K562 (cell line): ENCODE measurements at regions not wholly inside any gene's neighbourhood (a gene's known extent, or its start where the extent isn't known, plus 50 kb on each side); places are given as distances from the start of the nearest gene placed in this dataset.
"Not testable (repeated sequence)": the region's sequence is repeated elsewhere in the genome, so short reads cannot be mapped to it uniquely, and the experiment has no call there.

ENCODE experiments used
- ATAC-seq: fragments of 200-7000 bp; cut with Tn5 transposase; 3 replicates; pipeline ENCODE4 v1.9.1; 2020; ENCODE audit warnings: moderate library complexity
- BruUV-seq: library from RNA; stranded (reverse); fragments of 400-500 nt; replicated peaks from 2 replicates; lab custom pipeline; 2021; lab: Mats Ljungman, UMichigan
- CTCF ChIA-PET: fragments of 300-600 bp; formaldehyde crosslinking; extraction: SDS; loops from one replicate; lab custom pipeline; 2021; ENCODE audit warnings: low intra/inter-chr PET ratio; lab: Yijun Ruan, JAX
- POLR2A ChIA-PET: fragments of 300-600, 350-650 bp; sonication (Branson Sonifier 250); formaldehyde crosslinking; extraction: SDS; loops from one replicate; lab custom pipeline; 2021; ENCODE audit warnings: antibody characterized with exemption, inconsistent platforms; lab: Yijun Ruan, JAX
- DNase-seq, 4 experiments: peaks; one replicate each; pipeline versions ENCODE4 v3.0.0 to v3.0.0-alpha.2; 2011 to 2018; ENCODE audit warnings: low spot score in 3 of 4, mixed read lengths in 3 of 4; ENCODE audit errors: extremely low read depth in 1 of 4
- FAIRE-seq: peaks from 2 replicates; lab custom pipeline; 2011; peaks lifted over from hg19 to GRCh38; lab: Jason Lieb, UNC
- H2AFZ ChIP-seq: 2 replicates; pipeline ENCODE4 v1.6.0; 2011; ENCODE audit warnings: low read depth, low read length, control low read depth, inconsistent platforms
- H3K27ac ChIP-seq: fragments of 200-600 bp; 3 replicates; pipeline ENCODE4 v1.8.0; 2011; ENCODE audit warnings: low read depth, mild to moderate bottlenecking, control low read depth, inconsistent platforms, low read length, moderate library complexity, mixed read lengths; ENCODE audit errors: extremely low read depth
- H3K27me3 ChIP-seq, 2 experiments: fragments of 300-600 bp in 1 of 2; 2 replicates in 1 of 2; 3 replicates in 1 of 2; pipeline versions ENCODE4 v1.6.0 to v1.8.0; 2011; ENCODE audit warnings: inconsistent platforms in 2 of 2, low read length in 2 of 2, mild to moderate bottlenecking in 1 of 2, mixed read lengths in 1 of 2, moderate library complexity in 1 of 2; ENCODE audit not compliant: control insufficient read depth in 2 of 2, insufficient read depth in 2 of 2
- H3K36me3 ChIP-seq: fragments of 300-600 bp; 3 replicates; pipeline ENCODE4 v1.8.0; 2011; ENCODE audit warnings: mild to moderate bottlenecking, low read length, inconsistent platforms; ENCODE audit not compliant: control insufficient read depth, insufficient read depth
- H3K4me1 ChIP-seq, 2 experiments: fragments of 200-600 bp in 1 of 2; replicated peaks in 1 of 2; 2 replicates in 1 of 2; 3 replicates in 1 of 2; pipeline versions ENCODE4 v1.5.1 to v1.8.0; 2011; ENCODE audit warnings: inconsistent platforms in 2 of 2, low read length in 2 of 2, mild to moderate bottlenecking in 1 of 2, mixed read lengths in 1 of 2, moderate library complexity in 1 of 2; ENCODE audit not compliant: control insufficient read depth in 2 of 2, insufficient read depth in 2 of 2
- H3K4me2 ChIP-seq: 2 replicates; pipeline ENCODE4 v1.6.1; 2011; ENCODE audit warnings: low read length, control low read depth, inconsistent platforms, mixed read lengths; ENCODE audit not compliant: insufficient read depth
- H3K4me3 ChIP-seq: fragments of 200-600 bp; sonication (generic), shearing (Covaris generic); 2 replicates; pipeline ENCODE4 v1.5.1; 2016; ENCODE audit warnings: control low read depth, inconsistent platforms
- H3K79me2 ChIP-seq: fragments of 200-600 bp; 3 replicates; pipeline ENCODE4 v1.8.0; 2011; ENCODE audit warnings: low read length, inconsistent platforms; ENCODE audit not compliant: control insufficient read depth, insufficient read depth
- H3K9ac ChIP-seq, 2 experiments: 2 replicates each; pipeline versions ENCODE4 v1.6.0 to v1.6.1; 2011; ENCODE audit warnings: low read depth in 2 of 2, low read length in 2 of 2, control low read depth in 1 of 2, inconsistent platforms in 1 of 2, mild to moderate bottlenecking in 1 of 2, mixed read lengths in 1 of 2; ENCODE audit not compliant: insufficient read depth in 1 of 2
- H3K9me1 ChIP-seq: one replicate; pipeline ENCODE4 v1.6.0; 2011; ENCODE audit warnings: inconsistent platforms, mild to moderate bottlenecking, low read length, moderate library complexity; ENCODE audit not compliant: control insufficient read depth, insufficient read depth
- H3K9me3 ChIP-seq: replicated peaks from 2 replicates; pipeline ENCODE4 v1.5.1; 2011; ENCODE audit warnings: low read depth, low read length, inconsistent platforms; ENCODE audit not compliant: control insufficient read depth, insufficient read depth
- H4K20me1 ChIP-seq: replicated peaks from 2 replicates; pipeline ENCODE4 v1.6.1; 2011; ENCODE audit warnings: low read length, inconsistent platforms, mixed read lengths; ENCODE audit not compliant: control insufficient read depth, insufficient read depth
- ESRRA ChIP-seq: fragments of 450-650 bp; IDR thresholded peaks from 2 replicates; pipeline ENCODE4 v1.6.1; 2014; ENCODE audit warnings: low read depth, mild to moderate bottlenecking, moderate library complexity, borderline replicate concordance
- NFE2 ChIP-seq: IDR thresholded peaks from 2 replicates; pipeline ENCODE4 v1.6.1; 2014; ENCODE audit warnings: antibody characterized with exemption, low read depth
- RBM17 ChIP-seq: fragments of 200-400 bp; formaldehyde crosslinking; IDR thresholded peaks from 2 replicates; pipeline ENCODE4 v1.6.1; 2017; ENCODE audit warnings: low read depth, mild to moderate bottlenecking, low read length, borderline replicate concordance
- STAT5B ChIP-seq: fragments of 250-450 bp; sonication (Bioruptor Pico); IDR thresholded peaks from 2 replicates; pipeline ENCODE4 v1.8.0; 2021; ENCODE audit warnings: mild to moderate bottlenecking, inconsistent platforms
- WGBS: fragments of 100-300 bp; shearing (Covaris generic); methylation state at CpG from one replicate; pipeline ENCODE4 v1.1.6; 2016; ENCODE audit warnings: low coverage, mixed read lengths; ENCODE audit not compliant: insufficient coverage; ENCODE audit errors: missing lambda C conversion rate; 5-methylcytosine and 5-hydroxymethylcytosine counted together
- in situ Hi-C: fragments of 300-500 bp; cut with MboI; formaldehyde crosslinking; loops from 4 replicates; pipeline ENCODE4 v1.15.0; 2018; ENCODE audit warnings: inconsistent platforms, mixed read lengths
- intact Hi-C: fragments of 100-400 bp; cut with micrococcal nuclease; formaldehyde crosslinking; loops from 2 replicates; pipeline ENCODE4 v1.14.2; 2022
- TF ChIP-seq, protein P1 (sequence below), 3 experiments: fragments of 200-800 bp in 1 of 3; fragments of 250-450 bp in 1 of 3; fragments of 450-650 bp in 1 of 3; sonication (Bioruptor Pico) in 1 of 3; sonication (Bioruptor generic) in 1 of 3; formaldehyde crosslinking in 1 of 3; IDR thresholded peaks; 2 replicates each; pipeline versions ENCODE4 v1.6.1 to v1.8.0; 2016 to 2022; ENCODE audit warnings: mild to moderate bottlenecking in 2 of 3, missing genetic modification characterization in 2 of 3, missing compliant biosample characterization in 1 of 3, moderate library complexity in 1 of 3

DNA sequence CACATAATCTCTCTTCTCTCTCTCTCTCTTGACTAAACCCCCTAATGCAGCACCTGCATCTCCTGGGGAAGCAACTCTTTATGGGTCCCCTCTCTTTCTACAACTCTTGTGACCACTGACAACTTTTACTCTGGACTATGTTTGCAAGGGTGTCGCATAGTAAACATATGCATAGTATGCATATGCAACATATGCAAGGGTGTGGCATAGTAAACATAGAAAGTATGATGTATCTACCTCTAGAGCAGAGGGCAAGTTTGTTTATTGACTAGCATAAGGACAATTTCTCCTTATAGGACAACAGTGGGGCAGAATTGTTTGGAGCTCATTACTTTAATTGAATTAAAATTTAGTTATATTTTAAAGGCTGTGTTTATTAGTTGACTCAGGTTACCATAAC, 462.5 kb downstream of the AMY1C start (continued):
- TF ChIP-seq, protein P1, sequence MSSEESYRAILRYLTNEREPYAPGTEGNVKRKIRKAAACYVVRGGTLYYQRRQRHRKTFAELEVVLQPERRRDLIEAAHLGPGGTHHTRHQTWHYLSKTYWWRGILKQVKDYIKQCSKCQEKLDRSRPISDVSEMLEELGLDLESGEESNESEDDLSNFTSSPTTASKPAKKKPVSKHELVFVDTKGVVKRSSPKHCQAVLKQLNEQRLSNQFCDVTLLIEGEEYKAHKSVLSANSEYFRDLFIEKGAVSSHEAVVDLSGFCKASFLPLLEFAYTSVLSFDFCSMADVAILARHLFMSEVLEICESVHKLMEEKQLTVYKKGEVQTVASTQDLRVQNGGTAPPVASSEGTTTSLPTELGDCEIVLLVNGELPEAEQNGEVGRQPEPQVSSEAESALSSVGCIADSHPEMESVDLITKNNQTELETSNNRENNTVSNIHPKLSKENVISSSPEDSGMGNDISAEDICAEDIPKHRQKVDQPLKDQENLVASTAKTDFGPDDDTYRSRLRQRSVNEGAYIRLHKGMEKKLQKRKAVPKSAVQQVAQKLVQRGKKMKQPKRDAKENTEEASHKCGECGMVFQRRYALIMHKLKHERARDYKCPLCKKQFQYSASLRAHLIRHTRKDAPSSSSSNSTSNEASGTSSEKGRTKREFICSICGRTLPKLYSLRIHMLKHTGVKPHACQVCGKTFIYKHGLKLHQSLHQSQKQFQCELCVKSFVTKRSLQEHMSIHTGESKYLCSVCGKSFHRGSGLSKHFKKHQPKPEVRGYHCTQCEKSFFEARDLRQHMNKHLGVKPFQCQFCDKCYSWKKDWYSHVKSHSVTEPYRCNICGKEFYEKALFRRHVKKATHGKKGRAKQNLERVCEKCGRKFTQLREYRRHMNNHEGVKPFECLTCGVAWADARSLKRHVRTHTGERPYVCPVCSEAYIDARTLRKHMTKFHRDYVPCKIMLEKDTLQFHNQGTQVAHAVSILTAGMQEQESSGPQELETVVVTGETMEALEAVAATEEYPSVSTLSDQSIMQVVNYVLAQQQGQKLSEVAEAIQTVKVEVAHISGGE (CRISPR knock-in tag; IDR thresholded peaks at IDR 0.05), result no peak
- TF ChIP-seq ESRRA (no peak), STAT5B (CRISPR knock-in tag) (no peak), RBM17 (no peak), NFE2 (no peak)

DNA sequence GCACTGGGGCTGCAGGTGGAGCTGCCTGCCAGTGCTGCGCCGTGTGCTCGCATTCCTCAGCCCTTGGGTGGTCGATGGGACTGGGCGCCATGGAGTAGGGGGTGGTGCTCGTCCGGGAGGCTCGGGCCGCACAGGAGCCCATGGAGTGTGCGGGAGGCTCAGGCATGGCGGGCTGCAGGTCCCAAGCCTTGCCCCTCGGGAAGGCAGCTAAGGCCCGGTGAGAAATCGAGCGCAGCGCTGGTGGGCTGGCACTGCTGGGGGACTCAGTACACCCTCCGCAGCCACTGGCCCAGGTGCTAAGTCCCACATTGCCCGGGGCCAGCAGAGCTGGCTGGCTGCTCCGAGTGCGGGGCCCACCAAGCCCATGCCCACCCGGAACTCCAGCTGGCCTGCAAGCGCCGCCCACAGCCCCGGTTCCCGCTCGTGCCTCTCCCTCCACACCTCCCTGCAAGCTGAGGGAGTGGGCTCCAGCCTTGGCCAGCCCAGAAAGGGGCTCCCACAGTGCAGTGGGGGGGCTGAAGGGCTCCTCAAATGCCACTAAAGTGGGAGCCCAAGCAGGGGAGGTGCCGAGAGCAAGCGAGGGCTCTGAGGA, 467.8 kb downstream of the AMY1C start:
- H3K4me3 ChIP-seq, H3K4me2 ChIP-seq, H3K79me2 ChIP-seq, H2AFZ ChIP-seq, H3K4me1 ChIP-seq, POLR2A ChIA-PET, H3K9me3 ChIP-seq, H3K27me3 ChIP-seq, H4K20me1 ChIP-seq, FAIRE-seq, CTCF ChIA-PET, in situ Hi-C loops, H3K9me1 ChIP-seq, H3K27ac ChIP-seq, intact Hi-C loops, H3K9ac ChIP-seq, DNase-seq, BruUV-seq, H3K36me3 ChIP-seq, ATAC-seq: not testable (repeated sequence)
- WGBS, result 3% methylated on average over 18 of the region's 28 CpGs
